H1 (cell line): ENCODE measurements at regions not wholly inside any gene's neighbourhood (a gene's known extent, or its start where the extent isn't known, plus 50 kb on each side); places are given as distances from the start of the nearest gene placed in this dataset.

Experiments used
- CTCF ChIA-PET: fragments of 300-600 bp; sonication (Branson Sonifier 250); formaldehyde crosslinking; loops from one replicate; lab custom pipeline; 2021; ENCODE audit not compliant: partially characterized antibody; lab: Charles Lee
- POLR2A ChIA-PET: fragments of 300-600 bp; sonication (Branson Sonifier 250); formaldehyde crosslinking; loops from one replicate; lab custom pipeline; 2021; ENCODE audit warnings: inconsistent platforms; ENCODE audit not compliant: partially characterized antibody; lab: Charles Lee
- DNase-seq, 2 experiments: peaks; one replicate each; pipeline versions ENCODE4 v3.0.0 to v3.0.0-alpha.2; 2010 to 2022; ENCODE audit warnings: low spot score in 2 of 2, low read depth in 1 of 2, mixed read lengths in 1 of 2
- FAIRE-seq: peaks from 2 replicates; lab custom pipeline; 2011; peaks lifted over from hg19 to GRCh38; lab: Jason Lieb, UNC
- H2AFZ ChIP-seq: 2 replicates; pipeline ENCODE4 v1.8.1; 2012; ENCODE audit warnings: low read length, inconsistent platforms
- H2AK5ac ChIP-seq: 2 replicates; pipeline ENCODE4 v1.6.1; 2013; ENCODE audit warnings: low read depth, low read length
- H2BK120ac ChIP-seq: replicated peaks from 2 replicates; pipeline ENCODE3; 2013; ENCODE audit warnings: low read depth, low read length, inconsistent platforms
- H2BK12ac ChIP-seq: 2 replicates; pipeline ENCODE4 v1.6.1; 2013; ENCODE audit warnings: low read depth, low read length
- H2BK15ac ChIP-seq: 2 replicates; pipeline ENCODE4 v1.6.1; 2013; ENCODE audit warnings: low read length
- H2BK20ac ChIP-seq: 2 replicates; pipeline ENCODE4 v1.6.1; 2013; ENCODE audit warnings: low read length
- H2BK5ac ChIP-seq: 2 replicates; pipeline ENCODE4 v1.6.1; 2013; ENCODE audit warnings: low read depth, low read length
- H3K14ac ChIP-seq: 2 replicates; pipeline ENCODE4 v1.6.1; 2013; ENCODE audit warnings: inconsistent platforms; ENCODE audit not compliant: insufficient read length
- H3K18ac ChIP-seq: 2 replicates; pipeline ENCODE4 v1.6.1; 2013; ENCODE audit warnings: low read length; ENCODE audit errors: extremely low read depth
- H3K23ac ChIP-seq: 2 replicates; pipeline ENCODE4 v1.6.1; 2013; ENCODE audit warnings: inconsistent platforms; ENCODE audit not compliant: insufficient read length
- H3K23me2 ChIP-seq: 2 replicates; pipeline ENCODE4 v1.6.1; 2013; ENCODE audit warnings: low read depth, low read length
- H3K27ac ChIP-seq: 2 replicates; pipeline ENCODE4 v1.6.1; 2011; ENCODE audit warnings: low read depth, low read length, inconsistent platforms
- H3K27me3 ChIP-seq, 4 experiments: replicated peaks in 1 of 4; 1 replicate in 1 of 4; 2 replicates in 3 of 4; pipeline versions ENCODE4 v1.6.1 to v1.8.1; 2011 to 2013; ENCODE audit warnings: low read length in 3 of 4, mild to moderate bottlenecking in 3 of 4, inconsistent platforms in 2 of 4, mixed read lengths in 2 of 4, moderate library complexity in 1 of 4; ENCODE audit not compliant: control insufficient read depth in 3 of 4, insufficient read depth in 3 of 4; ENCODE audit errors: extremely low read depth in 1 of 4
- H3K36me3 ChIP-seq, 4 experiments: 2 replicates each; pipeline versions ENCODE4 v1.6.1 to v1.8.1; 2011 to 2013; ENCODE audit warnings: mild to moderate bottlenecking in 4 of 4, low read length in 3 of 4, moderate library complexity in 2 of 4, control low read depth in 1 of 4, inconsistent platforms in 1 of 4; ENCODE audit not compliant: insufficient read depth in 4 of 4, control insufficient read depth in 2 of 4
- H3K4ac ChIP-seq: replicated peaks from 2 replicates; pipeline ENCODE3; 2013; ENCODE audit warnings: low read length, low read depth, mixed read lengths, inconsistent platforms; ENCODE audit not compliant: insufficient read length
- H3K4me1 ChIP-seq, 4 experiments: replicated peaks in 1 of 4; 1 replicate in 1 of 4; 2 replicates in 3 of 4; pipeline versions ENCODE4 v1.6.1 to v1.8.1; 2011 to 2013; ENCODE audit warnings: low read length in 3 of 4, inconsistent platforms in 2 of 4, mixed read lengths in 1 of 4; ENCODE audit not compliant: insufficient read depth in 4 of 4, control insufficient read depth in 3 of 4
- H3K4me2 ChIP-seq, 2 experiments: 2 replicates each; pipeline versions ENCODE4 v1.6.1 to v1.8.1; 2011 to 2013; ENCODE audit warnings: low read depth in 2 of 2, low read length in 2 of 2, control low read depth in 1 of 2, inconsistent platforms in 1 of 2, mild to moderate bottlenecking in 1 of 2; ENCODE audit not compliant: insufficient read depth in 1 of 2
- H3K4me3 ChIP-seq, 4 experiments: fragments of 200-600, 300-600 bp in 1 of 4; sonication (generic), shearing (Covaris generic), sonication (Bioruptor Twin) in 1 of 4; 2 replicates each; pipeline versions ENCODE4 v1.5.1 to v1.8.1; 2011 to 2016; ENCODE audit warnings: low read length in 4 of 4, low read depth in 3 of 4, control low read depth in 2 of 4, inconsistent platforms in 2 of 4, mild to moderate bottlenecking in 2 of 4, mixed read lengths in 1 of 4, moderate library complexity in 1 of 4; ENCODE audit not compliant: insufficient read depth in 2 of 4; ENCODE audit errors: extremely low read depth in 1 of 4
- H3K56ac ChIP-seq: replicated peaks from 2 replicates; pipeline ENCODE3; 2013; ENCODE audit warnings: low read depth, mild to moderate bottlenecking, mixed read lengths, low read length, inconsistent platforms; ENCODE audit not compliant: insufficient read length
- H3K79me1 ChIP-seq: 2 replicates; pipeline ENCODE4 v1.6.1; 2013; ENCODE audit warnings: low read depth, low read length, control low read depth
- H3K79me2 ChIP-seq, 2 experiments: 2 replicates each; pipeline versions ENCODE4 v1.6.1 to v1.8.1; 2012 to 2013; ENCODE audit warnings: low read length in 2 of 2, mild to moderate bottlenecking in 2 of 2, inconsistent platforms in 1 of 2; ENCODE audit not compliant: insufficient read depth in 2 of 2, control insufficient read depth in 1 of 2
- H3K9ac ChIP-seq, 4 experiments: replicated peaks in 1 of 4; 1 replicate in 1 of 4; 2 replicates in 3 of 4; pipeline versions ENCODE4 v1.6.1 to v1.8.1; 2011 to 2013; ENCODE audit warnings: low read depth in 3 of 4, low read length in 3 of 4, control low read depth in 2 of 4, mild to moderate bottlenecking in 2 of 4, moderate library complexity in 2 of 4, inconsistent platforms in 1 of 4; ENCODE audit errors: extremely low read depth in 1 of 4
- H3K9me3 ChIP-seq, 2 experiments: 2 replicates each; pipeline versions ENCODE4 v1.6.1 to v1.8.1; 2012 to 2013; ENCODE audit warnings: mild to moderate bottlenecking in 2 of 2, moderate library complexity in 2 of 2, control low read depth in 1 of 2, inconsistent platforms in 1 of 2, low read depth in 1 of 2, low read length in 1 of 2, mixed read lengths in 1 of 2; ENCODE audit not compliant: insufficient read depth in 2 of 2
- H4K20me1 ChIP-seq, 2 experiments: replicated peaks in 1 of 2; 2 replicates each; pipeline versions ENCODE3 to v1.8.1; 2011 to 2013; ENCODE audit warnings: inconsistent platforms in 2 of 2, low read length in 2 of 2, mild to moderate bottlenecking in 1 of 2; ENCODE audit not compliant: insufficient read depth in 2 of 2, control insufficient read depth in 1 of 2
- H4K5ac ChIP-seq: 2 replicates; pipeline ENCODE4 v1.6.1; 2013; ENCODE audit warnings: low read length, low read depth, mixed read lengths, inconsistent platforms; ENCODE audit not compliant: insufficient read length
- H4K8ac ChIP-seq: 2 replicates; pipeline ENCODE4 v1.8.0; 2013; ENCODE audit warnings: mild to moderate bottlenecking, moderate library complexity, low read length, inconsistent platforms; ENCODE audit not compliant: insufficient read depth; ENCODE audit errors: extremely low read depth
- H4K91ac ChIP-seq: replicated peaks from 2 replicates; pipeline ENCODE3; 2013; ENCODE audit warnings: low read length, mixed read lengths, inconsistent platforms; ENCODE audit not compliant: insufficient read length
- BACH1 ChIP-seq: IDR thresholded peaks from 2 replicates; pipeline ENCODE4 v1.6.1; 2012; ENCODE audit warnings: low read length, improper control_type of control experiment
- CEBPB ChIP-seq: IDR thresholded peaks from 2 replicates; pipeline ENCODE4 v1.6.1; 2012; ENCODE audit warnings: low read depth, low read length
- E2F6 ChIP-seq: IDR thresholded peaks from 2 replicates; pipeline ENCODE4 v1.6.1; 2012; ENCODE audit warnings: inconsistent platforms
- EP300 ChIP-seq, 2 experiments: IDR thresholded peaks; 1 replicate in 1 of 2; 2 replicates in 1 of 2; pipeline ENCODE4 v1.6.1; 2011 to 2012; ENCODE audit warnings: low read depth in 2 of 2, low read length in 2 of 2, mild to moderate bottlenecking in 2 of 2, borderline replicate concordance in 1 of 2, inconsistent platforms in 1 of 2, moderate library complexity in 1 of 2
- GABPA ChIP-seq: IDR thresholded peaks from 2 replicates; pipeline ENCODE4 v1.6.1; 2011; ENCODE audit warnings: mild to moderate bottlenecking, low read length, moderate library complexity, borderline replicate concordance; ENCODE audit not compliant: insufficient read depth
- GTF2F1 ChIP-seq: IDR thresholded peaks from 2 replicates; pipeline ENCODE4 v1.6.1; 2012; ENCODE audit warnings: low read depth, low read length, improper control_type of control experiment, borderline replicate concordance
- HDAC2 ChIP-seq, 2 experiments: fragments of 300-600 bp in 1 of 2; sonication (generic) in 1 of 2; IDR thresholded peaks; 2 replicates each; pipeline ENCODE4 v1.6.1; 2011 to 2012; ENCODE audit warnings: low read depth in 2 of 2, low read length in 2 of 2, mild to moderate bottlenecking in 2 of 2, moderate library complexity in 2 of 2, borderline replicate concordance in 1 of 2, inconsistent platforms in 1 of 2
- KDM5A ChIP-seq: fragments of 200-600 bp; IDR thresholded peaks from 2 replicates; pipeline ENCODE4 v1.7.1; 2012; ENCODE audit warnings: mild to moderate bottlenecking, low read length, inconsistent platforms, mixed read lengths
- RAD21 ChIP-seq, 2 experiments: IDR thresholded peaks in 1 of 2; conservative IDR thresholded peaks in 1 of 2; 2 replicates each; pipeline ENCODE4 v1.6.1; 2011; ENCODE audit warnings: low read depth in 2 of 2, low read length in 2 of 2, improper control_type of control experiment in 1 of 2, inconsistent platforms in 1 of 2, mild to moderate bottlenecking in 1 of 2, moderate library complexity in 1 of 2
- RFX5 ChIP-seq: IDR thresholded peaks from 2 replicates; pipeline ENCODE4 v1.6.1; 2011; ENCODE audit warnings: low read depth, low read length, improper control_type of control experiment, borderline replicate concordance
- SIRT6 ChIP-seq: IDR thresholded peaks from one replicate; pipeline ENCODE4 v1.7.1; 2012; ENCODE audit warnings: low read length, inconsistent platforms
- SIX5 ChIP-seq: IDR thresholded peaks from 2 replicates; pipeline ENCODE4 v1.6.1; 2011; ENCODE audit warnings: mild to moderate bottlenecking, low read depth, low read length
- TAF1 ChIP-seq: IDR thresholded peaks from 2 replicates; pipeline ENCODE4 v1.6.1; 2011; ENCODE audit warnings: mild to moderate bottlenecking, low read depth, low read length
- TEAD4 ChIP-seq: IDR thresholded peaks from 2 replicates; pipeline ENCODE4 v1.6.1; 2012; ENCODE audit warnings: low read depth, low read length, inconsistent platforms, mixed read lengths
- ZNF274 ChIP-seq: IDR thresholded peaks from 2 replicates; pipeline ENCODE4 v1.7.0; 2012; ENCODE audit warnings: low read length, borderline replicate concordance; ENCODE audit errors: extremely low read depth

- Histone ChIP-seq H2BK20ac (no peak overlapping the region), H4K8ac (no peak overlapping the region), H4K5ac (no peak overlapping the region), H3K9ac (no peak overlapping the region), H4K20me1 (no peaks in the 10 kb centered on the region), H3K79me1 (no peaks in the 10 kb centered on the region), H2BK12ac (no peak overlapping the region), H3K27ac (no peak overlapping the region), H3K9me3 (0 out of 4 replicates have a peak, but pooled peaks cover 0 to 7% of the 10 kb centered on the region in 2 experiments), H3K4me2 (no peak overlapping the region), H3K23ac (no peak overlapping the region), H3K79me2 (no peaks in the 10 kb centered on the region), H2BK15ac (no peak overlapping the region), H2AFZ (no peak overlapping the region), H3K14ac (no peak overlapping the region), H4K91ac (no peak overlapping the region), H3K56ac (no peak overlapping the region), H3K36me3 (no peaks in the 10 kb centered on the region), H2BK120ac (no peak overlapping the region), H2AK5ac (no peak overlapping the region), H3K23me2 (no peaks in the 10 kb centered on the region), H3K27me3 (no peaks in the 10 kb centered on the region), H3K4me1 (no peaks in the 10 kb centered on the region), H3K4me3 (no peak overlapping the region), H2BK5ac (no peak overlapping the region), H3K18ac (no peak overlapping the region), H3K4ac (no peak overlapping the region)
- ChIA-PET CTCF (no interaction called here), POLR2A (no interaction called here)
- FAIRE-seq (no peak), DNase-seq (no peak)
- no peak for TF ChIP-seq TAF1
- no peak for TF ChIP-seq E2F6
- no peak for TF ChIP-seq TEAD4
- TF ChIP-seq SIRT6: no peak
- no peak for TF ChIP-seq EP300 (IDR thresholded peaks at IDR 0.05; ENCODE audit: borderline replicate concordance in 1 of 2, low read depth in 2 of 2, low read length in 2 of 2)
- no peak for TF ChIP-seq GTF2F1
- no peak for TF ChIP-seq BACH1
- no peak for TF ChIP-seq ZNF274
- no peak for TF ChIP-seq CEBPB
- no peak for TF ChIP-seq KDM5A
- no peak for TF ChIP-seq SIX5
- TF ChIP-seq RFX5: no peak
- TF ChIP-seq HDAC2 (IDR thresholded peaks at IDR 0.05; ENCODE audit: borderline replicate concordance in 1 of 2, low read depth in 2 of 2, low read length in 2 of 2): no peak
- TF ChIP-seq GABPA: no peak
- no peak for TF ChIP-seq RAD21 (IDR thresholded peaks at IDR 0.05 in 1 of 2, conservative IDR thresholded peaks at IDR 0.05 in 1 of 2; ENCODE audit: low read depth in 2 of 2, low read length in 2 of 2)
Measured at GRCh38 chrY:7845776-7846175, 934.2 kb upstream of the AMELY start.
